Psoas muscle (tissue), 7 donors: ENCODE measurements at regions not wholly inside any gene's neighbourhood (a gene's known extent, or its start where the extent isn't known, plus 50 kb on each side); places are given as distances from the start of the nearest gene placed in this dataset.

Experiments used
- ATAC-seq, 4 donors: fragments of 200-7000 bp; cut with Tn5 transposase; one replicate each; pipeline ENCODE4 v1.9.1; 2020; ENCODE audit warnings: moderate library complexity in 3 of 4, mild to moderate bottlenecking in 2 of 4
- DNase-seq, 2 donors: peaks; one replicate each; pipeline ENCODE4 v3.0.0-alpha.2; 2020
- H3K27ac ChIP-seq: fragments of 200-600 bp; one replicate; pipeline ENCODE4 v1.8.0; 2022
- H3K27me3 ChIP-seq, 3 donors: fragments of 200-600 bp in 1 of 3; one replicate each; pipeline versions ENCODE4 v1.6.1 to v1.8.0; 2013 to 2022; ENCODE audit warnings: low read length in 2 of 3, mild to moderate bottlenecking in 2 of 3, moderate library complexity in 1 of 3; ENCODE audit not compliant: insufficient read depth in 3 of 3
- H3K36me3 ChIP-seq, 2 donors: fragments of 200-600 bp in 1 of 2; one replicate each; pipeline versions ENCODE4 v1.6.1 to v1.8.0; 2013 to 2022; ENCODE audit warnings: low read depth in 1 of 2, mild to moderate bottlenecking in 1 of 2, moderate library complexity in 1 of 2; ENCODE audit not compliant: insufficient read depth in 1 of 2
- H3K4me1 ChIP-seq: fragments of 200-600 bp; one replicate; pipeline ENCODE4 v1.8.0; 2022
- H3K4me3 ChIP-seq: fragments of 200-600 bp; one replicate; pipeline ENCODE4 v1.8.0; 2022; ENCODE audit warnings: mild to moderate bottlenecking
- H3K9me3 ChIP-seq: fragments of 200-600 bp; one replicate; pipeline ENCODE4 v1.8.0; 2022
- WGBS, 3 donors: extraction: QIAGEN DNeasy Blood & Tissue Kit; methylation state at CpG; one replicate each; pipeline versions ENCODE4 v1.1.6 to v1.1.7; 2013; 5-methylcytosine and 5-hydroxymethylcytosine counted together
- intact Hi-C, 2 donors: fragments of 100-400 bp; cut with DNase I; formaldehyde crosslinking; loops; one replicate each; pipeline versions ENCODE4 v1.11.0 to v1.14.2; 2022
- TF ChIP-seq, protein P1 (sequence below): fragments of 200-600 bp; IDR thresholded peaks from one replicate; pipeline ENCODE4 v1.8.0; 2022; ENCODE audit warnings: antibody characterized with exemption
- donor health status: healthy with polysubstance abuse.
- donor health status: DM: no; HTN: no; CAD: no; lungs with moderate emphysema.
- donor health status: Bipolar disorder and iron deficiency.
- donor health status: healthy.
- donor health status: DM: yes; HTN: yes; CAD: no.
- donor health status: DM: no; HTN: no; CAD: no.
- donor health status: DM: yes; HTN: yes; CAD: no.

DNA sequence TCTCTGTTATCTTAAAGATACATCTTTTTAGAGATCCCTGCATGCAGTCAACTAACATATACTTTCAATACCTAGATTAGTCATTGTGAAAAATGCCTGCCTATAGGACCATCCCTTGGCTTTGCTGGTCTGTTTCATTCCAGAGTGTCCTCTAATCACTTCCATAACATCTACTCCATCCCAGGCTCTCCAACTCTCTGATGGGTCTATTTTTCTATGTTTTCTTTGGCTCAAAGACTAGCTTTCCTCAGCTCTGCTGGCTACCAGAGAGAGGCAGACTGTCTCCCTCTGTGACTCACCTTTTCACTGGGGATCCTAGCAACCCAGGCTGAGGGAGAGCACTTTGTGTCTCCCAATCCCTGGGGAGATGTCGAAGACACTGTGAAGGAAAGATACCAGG, 547.7 kb upstream of the MCTP2 start:
- WGBS, 3 donors = 81 to 86% (median 84%) methylated on average over 1 of the region's 1 CpG

GRCh38 chr15:93671387-93671943, 559.9 kb upstream of the MCTP2 start:
- H3K9me3 ChIP-seq = no peaks in the 10 kb centered on the region
- ATAC-seq (peak in 2 of 4 donors; percentile 12 to 13), DNase-seq (no peak)
- no peaks in the 10 kb centered on the region for H3K27me3 ChIP-seq
- intact Hi-C loops = no loop called here
- H3K27ac ChIP-seq = no peak overlapping the region
- no peak overlapping the region for H3K4me3 ChIP-seq
- H3K36me3 ChIP-seq = no peaks in the 10 kb centered on the region
- WGBS, 3 donors = 39 to 68% (median 45%) methylated on average over 12 of the region's 12 CpGs
- peaks cover 5% of the 10 kb centered on the region for H3K4me1 ChIP-seq
- TF ChIP-seq, protein P1, sequence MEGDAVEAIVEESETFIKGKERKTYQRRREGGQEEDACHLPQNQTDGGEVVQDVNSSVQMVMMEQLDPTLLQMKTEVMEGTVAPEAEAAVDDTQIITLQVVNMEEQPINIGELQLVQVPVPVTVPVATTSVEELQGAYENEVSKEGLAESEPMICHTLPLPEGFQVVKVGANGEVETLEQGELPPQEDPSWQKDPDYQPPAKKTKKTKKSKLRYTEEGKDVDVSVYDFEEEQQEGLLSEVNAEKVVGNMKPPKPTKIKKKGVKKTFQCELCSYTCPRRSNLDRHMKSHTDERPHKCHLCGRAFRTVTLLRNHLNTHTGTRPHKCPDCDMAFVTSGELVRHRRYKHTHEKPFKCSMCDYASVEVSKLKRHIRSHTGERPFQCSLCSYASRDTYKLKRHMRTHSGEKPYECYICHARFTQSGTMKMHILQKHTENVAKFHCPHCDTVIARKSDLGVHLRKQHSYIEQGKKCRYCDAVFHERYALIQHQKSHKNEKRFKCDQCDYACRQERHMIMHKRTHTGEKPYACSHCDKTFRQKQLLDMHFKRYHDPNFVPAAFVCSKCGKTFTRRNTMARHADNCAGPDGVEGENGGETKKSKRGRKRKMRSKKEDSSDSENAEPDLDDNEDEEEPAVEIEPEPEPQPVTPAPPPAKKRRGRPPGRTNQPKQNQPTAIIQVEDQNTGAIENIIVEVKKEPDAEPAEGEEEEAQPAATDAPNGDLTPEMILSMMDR = no peak

More for the DNA sequence above, 547.7 kb upstream of the MCTP2 start:
- ATAC-seq = no peak
- intact Hi-C loops = no loop called here
- peaks cover 0 to 1% (median 0%) of the 10 kb centered on the region in 3 donors for H3K27me3 ChIP-seq
- no peak overlapping the region for H3K27ac ChIP-seq
- TF ChIP-seq, protein P1 = no peak
- H3K4me3 ChIP-seq = no peak overlapping the region
- no peak for DNase-seq
- no peaks in the 10 kb centered on the region for H3K36me3 ChIP-seq
- H3K9me3 ChIP-seq = no peaks in the 10 kb centered on the region
- no peaks in the 10 kb centered on the region for H3K4me1 ChIP-seq

DNA sequence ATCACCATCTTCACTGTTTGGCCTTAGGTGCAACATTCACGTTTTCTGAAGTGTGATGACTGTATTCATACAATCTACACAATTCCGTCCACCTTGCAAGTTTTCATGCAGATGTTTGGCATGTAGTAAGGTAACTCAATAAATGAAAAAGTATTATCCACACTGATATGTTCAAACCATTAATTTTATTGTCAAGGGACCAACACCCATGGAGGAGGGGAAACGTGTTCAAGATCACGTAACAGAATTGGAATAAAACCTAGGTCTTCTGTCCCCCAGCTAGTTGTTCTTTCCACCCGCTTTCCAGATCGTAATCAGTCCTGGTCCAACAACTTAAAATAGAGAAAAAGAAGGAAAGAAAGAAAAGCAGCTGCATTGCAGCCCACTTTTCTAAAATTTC, 560.4 kb upstream of the MCTP2 start:
- TF ChIP-seq, protein P1 = no peak
- H3K27ac ChIP-seq = no peak overlapping the region
- H3K4me3 ChIP-seq = no peak overlapping the region
- no peaks in the 10 kb centered on the region for H3K9me3 ChIP-seq
- H3K4me1 ChIP-seq = peaks cover 5% of the 10 kb centered on the region
- ATAC-seq = no peak
- no peaks in the 10 kb centered on the region for H3K36me3 ChIP-seq
- no peaks in the 10 kb centered on the region for H3K27me3 ChIP-seq
- WGBS, 3 donors = 80 to 88% (median 84%) methylated on average over 6 of the region's 6 CpGs
- no peak for DNase-seq
- intact Hi-C loops = no loop called here

GRCh38 chr15:93664213-93664956, 567.0 kb upstream of the MCTP2 start:
- Histone ChIP-seq H3K27me3 (no peaks in the 10 kb centered on the region), H3K36me3 (no peaks in the 10 kb centered on the region), H3K27ac (no peak overlapping the region), H3K9me3 (no peaks in the 10 kb centered on the region), H3K4me3 (no peak overlapping the region), H3K4me1 (no peaks in the 10 kb centered on the region)
- TF ChIP-seq, protein P1 = no peak
- intact Hi-C loops = no loop called here
- 42 to 50% (median 44%) methylated on average over 3 of the region's 3 CpGs for WGBS, 3 donors
- ATAC-seq (no peak), DNase-seq (no peak)
